NK-92 treated with Interleukin-12 subunit alpha and Interleukin-12 subunit beta, amount 100 ng/mL, for 24 hours (cell line): ENCODE measurements at regions not wholly inside any gene's neighbourhood (a gene's known extent, or its start where the extent isn't known, plus 50 kb on each side); places are given as distances from the start of the nearest gene placed in this dataset.

ENCODE experiments used
- DNase-seq: peaks from one replicate; lab custom pipeline; 2025; lab: John Stamatoyannopoulos, UW

GRCh38 chr15:29952225-29952624 lies 130.0 kb upstream of the TJP1 start:
- no peak for DNase-seq

- no peak for DNase-seq
Measured at GRCh38 chr15:29945943-29946596, 123.8 kb upstream of the TJP1 start.

- DNase-seq: no peak
Measured at GRCh38 chr15:29944925-29945324, 122.7 kb upstream of the TJP1 start.

DNA sequence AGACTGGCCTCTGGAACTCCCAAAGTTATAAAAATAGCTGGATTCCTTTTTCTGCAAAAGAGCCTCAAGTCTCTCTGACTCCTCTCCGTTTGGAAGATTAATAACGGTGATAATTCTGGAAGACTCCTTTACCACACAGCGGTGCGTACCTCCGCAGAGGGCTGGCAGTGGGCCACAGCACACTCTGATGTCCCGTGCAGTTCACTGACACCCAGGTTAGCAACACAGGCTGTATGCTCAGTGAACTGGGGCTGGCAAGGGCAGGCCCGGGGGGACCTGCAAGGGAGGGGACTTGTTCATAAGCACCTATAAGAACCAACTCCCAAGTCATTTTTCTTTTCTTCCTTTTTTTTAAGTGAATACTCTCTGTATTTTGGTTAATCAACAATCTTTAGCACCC lies 120.3 kb upstream of the TJP1 start:
- no peak for DNase-seq

GRCh38 chr15:29942143-29942542 lies 119.9 kb upstream of the TJP1 start:
- no peak for DNase-seq

GRCh38 chr15:29939404-29939803 lies 117.1 kb upstream of the TJP1 start:
- no peak for DNase-seq

DNA sequence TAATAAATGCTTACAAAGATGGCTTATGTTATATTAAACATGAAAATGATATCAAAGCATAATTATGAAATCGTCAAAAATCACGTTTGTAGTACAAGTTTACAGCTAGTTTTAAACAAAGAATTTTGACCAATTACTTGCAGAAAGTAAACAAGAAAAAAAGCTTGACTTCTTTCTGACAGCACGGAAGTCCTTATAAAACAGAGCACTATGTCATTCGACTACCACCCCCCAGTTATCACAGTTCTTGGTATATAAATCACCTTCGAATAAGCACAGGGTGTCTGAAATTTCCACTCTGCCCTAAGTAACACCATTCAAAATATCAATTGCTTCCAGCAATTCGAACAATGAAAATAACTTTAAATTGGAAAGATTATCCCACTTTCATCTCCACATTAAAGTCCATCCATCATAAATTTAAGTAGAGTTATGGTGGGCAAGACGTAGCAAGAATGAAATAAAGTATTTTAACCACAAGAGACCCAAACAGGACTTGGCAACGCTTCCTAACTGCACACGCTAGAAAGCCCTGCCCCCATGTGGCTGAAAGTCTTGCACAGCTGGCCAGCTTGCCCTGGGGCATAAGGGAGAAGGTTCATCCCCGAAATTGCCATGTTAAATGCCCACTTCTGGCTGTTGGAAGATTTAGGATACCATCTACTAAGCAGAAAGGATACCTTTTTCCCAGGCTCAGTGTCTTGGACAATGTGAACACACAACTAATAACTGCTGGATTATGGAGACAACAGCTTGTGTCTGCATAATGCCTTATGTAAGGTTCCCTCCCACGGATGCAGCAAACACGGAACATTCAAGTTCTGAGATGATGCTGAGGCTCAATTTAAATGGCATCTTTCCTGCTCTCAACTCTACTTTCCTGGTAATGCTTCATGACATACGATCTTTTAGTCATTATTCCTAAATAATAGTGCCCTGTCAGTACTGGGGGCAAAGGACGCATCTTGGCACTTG lies 116.4 kb upstream of the TJP1 start:
- DNase-seq: no peak

DNA sequence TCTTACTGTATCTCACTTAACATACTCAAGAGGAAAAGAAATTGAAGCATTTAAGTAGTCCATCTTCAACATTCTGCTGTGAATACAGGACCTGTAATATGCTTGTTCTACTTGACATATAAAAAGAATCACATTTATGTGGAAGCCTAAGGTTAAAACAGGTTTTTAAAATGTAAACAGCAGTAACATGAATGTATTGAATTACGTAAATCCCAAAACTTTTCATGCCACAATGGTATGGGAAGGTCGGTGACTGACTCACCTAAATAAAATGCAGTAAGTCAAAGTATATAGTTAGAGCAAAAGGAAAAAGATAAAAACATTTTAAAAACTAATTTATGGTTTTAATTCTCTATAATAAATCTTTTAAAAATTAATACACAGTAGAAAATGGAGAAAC lies 115.7 kb upstream of the TJP1 start:
- DNase-seq: no peak

- DNase-seq: no peak
Measured at GRCh38 chr15:29936353-29937049, 114.2 kb upstream of the TJP1 start.

- DNase-seq: no peak
Measured at GRCh38 chr15:29935296-29936004, 113.2 kb upstream of the TJP1 start.

DNA sequence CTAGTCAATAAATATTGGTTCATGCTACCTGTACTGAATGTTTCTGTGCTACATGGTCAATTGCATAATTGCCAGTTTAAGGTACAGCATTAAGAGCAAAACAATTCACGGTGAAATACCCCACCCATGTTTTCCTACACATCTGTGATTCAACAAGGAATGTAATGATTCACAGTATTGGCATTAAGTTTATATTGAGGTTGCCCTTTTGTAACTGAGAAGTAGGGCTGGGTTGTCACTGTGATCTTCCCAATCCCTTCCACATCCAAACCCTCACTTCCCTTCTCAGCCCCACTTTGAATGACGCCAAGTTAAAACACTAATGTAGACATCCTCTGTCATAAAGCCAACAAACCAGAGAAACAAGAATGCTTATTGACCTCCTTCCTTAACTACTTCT lies 112.0 kb upstream of the TJP1 start:
- no peak for DNase-seq

GRCh38 chr15:29933042-29933803 lies 111.0 kb upstream of the TJP1 start:
- no peak for DNase-seq

GRCh38 chr15:29926083-29926388 lies 103.8 kb upstream of the TJP1 start:
- no peak for DNase-seq

GRCh38 chr15:29925227-29926082 lies 103.2 kb upstream of the TJP1 start:
- DNase-seq: peak; percentile 60

DNA sequence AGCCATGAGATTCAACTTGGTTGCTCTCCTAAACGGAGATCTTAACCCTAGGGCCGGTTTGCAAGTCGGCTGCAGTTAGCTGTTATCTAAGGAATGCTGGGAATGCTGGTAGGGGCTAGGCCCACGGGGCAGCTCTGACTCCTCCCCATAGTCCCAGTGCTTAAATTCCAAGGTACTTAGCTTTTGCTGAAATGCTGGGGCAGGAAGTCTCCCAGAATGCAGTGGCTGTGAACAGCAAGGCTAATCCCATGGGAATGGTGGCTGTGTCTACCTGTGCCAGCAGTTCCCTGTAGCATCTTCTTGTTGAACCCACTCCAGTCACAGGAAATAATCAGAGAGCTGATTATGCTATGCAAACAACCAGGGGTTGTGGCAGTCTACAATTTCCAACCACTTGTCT lies 102.5 kb upstream of the TJP1 start:
- no peak for DNase-seq

DNA sequence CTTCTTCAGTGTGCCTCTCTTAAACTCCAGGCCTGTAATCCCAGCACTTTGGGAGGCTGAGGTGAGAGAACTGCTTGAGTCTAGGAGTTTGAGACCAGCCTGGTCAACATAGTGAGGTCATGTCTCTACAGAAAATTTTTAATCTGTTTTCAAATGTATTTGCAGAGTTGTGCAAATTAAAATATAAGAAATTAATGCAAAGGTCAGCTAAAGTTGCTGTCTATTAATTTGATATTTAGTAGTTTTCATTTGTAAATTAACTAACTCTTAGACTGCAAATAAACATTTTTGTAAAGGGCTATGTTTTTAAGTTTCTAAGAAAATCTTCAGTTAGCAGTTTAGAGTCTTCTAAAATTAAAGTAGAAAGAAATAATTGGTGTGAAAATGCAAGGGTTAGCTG lies 99.9 kb upstream of the TJP1 start:
- no peak for DNase-seq

DNA sequence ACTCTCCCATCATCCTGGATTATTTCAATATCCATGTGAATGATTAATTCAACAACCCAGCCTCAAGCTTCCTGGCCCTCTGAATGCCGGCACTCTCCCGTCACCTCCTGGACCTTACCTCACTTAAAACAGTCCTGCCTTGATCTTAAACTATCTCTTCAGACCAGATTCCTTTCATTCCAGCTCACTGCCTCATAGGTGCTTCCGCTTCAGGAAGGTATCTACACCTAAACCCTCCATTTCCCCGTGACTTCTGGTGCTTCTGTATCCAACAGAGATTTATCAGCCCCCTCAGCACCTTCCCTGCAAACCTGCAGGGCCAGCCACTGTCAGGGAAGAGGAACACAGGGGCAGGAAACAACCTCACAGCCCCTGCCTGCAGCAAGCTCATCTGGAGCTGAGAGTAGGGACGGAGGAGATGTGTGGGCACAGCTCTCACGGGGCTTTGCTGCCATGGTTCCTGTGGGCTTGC lies 98.9 kb upstream of the TJP1 start:
- DNase-seq: no peak

DNA sequence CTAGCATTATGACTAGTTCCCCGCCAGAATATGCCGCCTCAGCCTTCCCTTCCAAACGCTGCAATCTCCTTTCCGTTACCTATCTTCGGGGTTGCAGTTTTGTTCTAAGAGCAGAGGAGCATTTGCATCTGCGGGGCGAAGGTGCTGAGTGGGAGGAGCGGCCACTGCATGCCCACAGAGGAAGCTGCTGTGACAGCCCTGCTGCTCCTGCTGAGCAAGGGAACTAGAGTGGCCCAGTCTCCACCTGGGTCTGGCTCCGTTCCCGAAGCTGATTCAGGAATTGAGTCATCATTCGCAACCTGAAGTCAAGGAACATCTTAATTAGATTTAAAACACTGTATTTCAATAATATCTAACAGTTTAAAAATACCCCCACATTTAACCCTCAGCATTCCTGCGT lies 98.2 kb upstream of the TJP1 start:
- no peak for DNase-seq

DNA sequence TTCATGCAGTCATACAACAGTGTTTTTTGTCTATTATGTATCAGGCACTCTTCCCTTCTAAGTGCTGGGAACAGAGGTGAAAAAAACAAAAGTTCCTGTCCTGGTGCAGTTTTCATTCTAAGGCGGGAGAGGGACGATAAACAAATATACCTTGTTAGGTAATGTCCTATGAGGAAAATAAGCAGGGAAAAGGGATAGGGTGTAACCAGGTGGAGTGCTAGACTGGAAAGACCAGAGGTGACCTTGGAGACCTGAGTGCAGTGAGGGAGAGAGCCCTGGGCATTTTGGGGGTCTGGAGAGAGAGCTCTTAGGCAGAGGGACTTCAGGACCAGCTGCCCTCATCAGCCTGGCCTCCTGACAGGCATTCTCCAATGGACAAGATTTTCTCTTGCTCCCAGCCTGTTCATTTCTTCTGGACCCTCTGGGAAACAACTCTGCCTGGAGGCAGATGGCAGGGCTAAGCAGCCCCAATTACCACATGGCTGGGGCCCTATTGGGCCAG lies 97.2 kb upstream of the TJP1 start:
- no peak for DNase-seq
